ENCODE measurements at regions not wholly inside any gene's neighbourhood (a gene's known extent, or its start where the extent isn't known, plus 50 kb on each side); places are given as distances from the start of the nearest gene placed in this dataset.

GRCh38 chr14:65349100-65349499, 63.4 kb upstream of the FUT8 start:
- TF ChIP-seq EZH2 (IDR thresholded peaks at IDR 0.05; ENCODE audit: low read length) (no peak), CTCF (optimal IDR thresholded peaks at IDR 0.05 in 1 of 3, IDR thresholded peaks at IDR 0.05 in 1 of 3, conservative IDR thresholded peaks at IDR 0.05 in 1 of 3; ENCODE audit: extremely low read depth in 1 of 3, insufficient read depth in 2 of 3, low read length in 3 of 3) (no peak)
- no peak overlapping the region for H3K27ac ChIP-seq (ENCODE audit: control insufficient read depth, insufficient read depth, low read length)

GRCh38 chr14:65351493-65352194, 60.9 kb upstream of the FUT8 start:
- no peak overlapping the region for H3K27ac ChIP-seq (ENCODE audit: control insufficient read depth, insufficient read depth, low read length)
- no peaks in the 10 kb centered on the region for H3K79me2 ChIP-seq (ENCODE audit: control insufficient read depth, insufficient read depth, low read length)
- no peak overlapping the region for H2AFZ ChIP-seq (ENCODE audit: control insufficient read depth, low read length)
- H3K9me3 ChIP-seq (ENCODE audit: control insufficient read depth, low read depth, low read length): no peaks in the 10 kb centered on the region
- no peaks in the 10 kb centered on the region for H3K9me1 ChIP-seq (ENCODE audit: control insufficient read depth, extremely low read depth, insufficient read depth, low read length)
- no peak overlapping the region for H3K4me2 ChIP-seq (ENCODE audit: control insufficient read depth, extremely low read depth, insufficient read depth, low read depth, low read length)
- FAIRE-seq (no peak), DNase-seq (ENCODE audit: low read depth, low spot score) (no peak)
- H3K4me1 ChIP-seq (ENCODE audit: control insufficient read depth, extremely low read depth, insufficient read depth, low read length): peaks cover 37% of the 10 kb centered on the region
- H4K20me1 ChIP-seq (ENCODE audit: control insufficient read depth, extremely low read depth, insufficient read depth, low read length): no peaks in the 10 kb centered on the region
- dilution Hi-C loops (cut with MboI; ENCODE audit: extremely low pct_ligation_motif_present, low sequenced_read_pairs): no loop called here
- H3K9ac ChIP-seq (ENCODE audit: control insufficient read depth, extremely low read depth, insufficient read depth, low read length): no peak overlapping the region
- H3K36me3 ChIP-seq (ENCODE audit: control insufficient read depth in 2 of 2, extremely low read depth in 1 of 2, insufficient read depth in 2 of 2, low read length in 2 of 2): no peaks in the 10 kb centered on the region
- TF ChIP-seq CTCF (optimal IDR thresholded peaks at IDR 0.05 in 1 of 3, IDR thresholded peaks at IDR 0.05 in 1 of 3, conservative IDR thresholded peaks at IDR 0.05 in 1 of 3; ENCODE audit: extremely low read depth in 1 of 3, insufficient read depth in 2 of 3, low read length in 3 of 3) (no peak), EZH2 (IDR thresholded peaks at IDR 0.05; ENCODE audit: low read length) (no peak)
- H3K4me3 ChIP-seq (ENCODE audit: control insufficient read depth in 2 of 3, extremely low read depth in 1 of 3, insufficient read depth in 2 of 3, low read depth in 1 of 3, low read length in 3 of 3): no peak overlapping the region
- no peaks in the 10 kb centered on the region for H3K27me3 ChIP-seq (ENCODE audit: control insufficient read depth, extremely low read depth, insufficient read depth, low read length)

More at GRCh38 chr14:65349100-65349499, 63.4 kb upstream of the FUT8 start:
- Histone ChIP-seq H4K20me1 (ENCODE audit: control insufficient read depth, extremely low read depth, insufficient read depth, low read length) (no peaks in the 10 kb centered on the region), H3K4me2 (ENCODE audit: control insufficient read depth, extremely low read depth, insufficient read depth, low read depth, low read length) (no peak overlapping the region), H2AFZ (ENCODE audit: control insufficient read depth, low read length) (no peak overlapping the region), H3K27me3 (ENCODE audit: control insufficient read depth, extremely low read depth, insufficient read depth, low read length) (no peaks in the 10 kb centered on the region), H3K9ac (ENCODE audit: control insufficient read depth, extremely low read depth, insufficient read depth, low read length) (no peak overlapping the region), H3K36me3 (ENCODE audit: control insufficient read depth in 2 of 2, extremely low read depth in 1 of 2, insufficient read depth in 2 of 2, low read length in 2 of 2) (no peaks in the 10 kb centered on the region), H3K79me2 (ENCODE audit: control insufficient read depth, insufficient read depth, low read length) (no peaks in the 10 kb centered on the region), H3K4me3 (ENCODE audit: control insufficient read depth in 2 of 3, extremely low read depth in 1 of 3, insufficient read depth in 2 of 3, low read depth in 1 of 3, low read length in 3 of 3) (no peak overlapping the region), H3K9me1 (ENCODE audit: control insufficient read depth, extremely low read depth, insufficient read depth, low read length) (no peaks in the 10 kb centered on the region), H3K9me3 (ENCODE audit: control insufficient read depth, low read depth, low read length) (no peaks in the 10 kb centered on the region), H3K4me1 (ENCODE audit: control insufficient read depth, extremely low read depth, insufficient read depth, low read length) (peaks cover 14% of the 10 kb centered on the region)
- no peak for FAIRE-seq
- dilution Hi-C loops (cut with MboI; ENCODE audit: extremely low pct_ligation_motif_present, low sequenced_read_pairs): no loop called here
- no peak for DNase-seq (ENCODE audit: low read depth, low spot score)

Data from keratinocyte (primary cell).